Esophagus squamous epithelium (tissue), 4 donors: ENCODE measurements at regions not wholly inside any gene's neighbourhood (a gene's known extent, or its start where the extent isn't known, plus 50 kb on each side); places are given as distances from the start of the nearest gene placed in this dataset.

ENCODE experiments used
- CTCF ChIP-seq, 6 experiments: fragments of 450-650 bp in 4 of 6; fragments of 200-600 bp in 2 of 6; sonication (generic) in 2 of 6; IDR thresholded peaks; one replicate each; pipeline ENCODE4 v1.5.1; 2016 to 2019; ENCODE audit warnings: antibody characterized with exemption in 6 of 6, mild to moderate bottlenecking in 4 of 6, moderate library complexity in 4 of 6
- POLR2A ChIP-seq, 4 donors: fragments of 450-650 bp; IDR thresholded peaks; one replicate each; pipeline ENCODE4 v1.6.1; 2017; ENCODE audit warnings: antibody characterized with exemption in 4 of 4, mild to moderate bottlenecking in 4 of 4, moderate library complexity in 3 of 4

- no peak for TF ChIP-seq POLR2A (IDR thresholded peaks at IDR 0.05)
- TF ChIP-seq CTCF (IDR thresholded peaks at IDR 0.05): no peak
These were observed 257.6 kb downstream of the C12orf75 start for GRCh38 chr12:105588106-105588505.
